ENCODE measurements at regions not wholly inside any gene's neighbourhood (a gene's known extent, or its start where the extent isn't known, plus 50 kb on each side); places are given as distances from the start of the nearest gene placed in this dataset.
"Not testable (repeated sequence)": the region's sequence is repeated elsewhere in the genome, so short reads cannot be mapped to it uniquely, and the experiment has no call there.

DNA sequence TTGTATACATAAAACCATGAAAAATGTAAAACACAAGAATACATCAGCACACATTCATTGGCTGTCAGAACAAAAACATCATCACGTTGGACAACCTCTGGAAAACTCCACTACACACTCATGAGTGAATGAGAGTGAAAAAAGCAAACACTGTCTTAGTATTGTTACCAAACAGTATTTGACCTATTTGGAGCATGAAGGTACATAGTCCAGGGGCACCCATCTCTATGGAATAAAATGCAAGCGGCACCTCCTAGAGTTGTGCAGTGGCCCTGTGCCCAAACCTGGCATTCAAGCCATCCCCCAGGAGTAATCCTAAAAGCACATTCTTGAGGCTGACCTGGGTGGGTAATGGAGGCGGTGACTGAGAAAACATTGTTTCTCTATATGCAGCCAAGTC, 67.0 kb upstream of the SOD1 start:
- Histone ChIP-seq H2AFZ (no peak overlapping the region), H3K4me3 (no peak overlapping the region), H3K27me3 (no peaks in the 10 kb centered on the region), H3K27ac (no peak overlapping the region), H3K4me2 (no peak overlapping the region), H3K9me2 (replicated peaks; ENCODE audit: insufficient read depth) (no peaks in the 10 kb centered on the region), H3K79me2 (no peaks in the 10 kb centered on the region), H3K9me3 (ENCODE audit: low read depth) (no peaks in the 10 kb centered on the region), H3K4me1 (ENCODE audit: insufficient read depth) (no peaks in the 10 kb centered on the region), H4K20me1 (ENCODE audit: insufficient read depth, poor library complexity, severe bottlenecking) (no peaks in the 10 kb centered on the region), H3K36me3 (replicated peaks; ENCODE audit: insufficient read depth, low read depth) (no peaks in the 10 kb centered on the region)
- TF ChIP-seq CTCF (IDR thresholded peaks at IDR 0.05; ENCODE audit: poor library complexity): no peak
- no peak for TF ChIP-seq EZH2phosphoT487 (IDR thresholded peaks at IDR 0.05; ENCODE audit: low read depth, severe bottlenecking, unreplicated experiment)
- no peak for TF ChIP-seq EZH2 (IDR thresholded peaks at IDR 0.05; ENCODE audit: borderline replicate concordance)
- no peak for DNase-seq (ENCODE audit: low spot score)
- WGBS (ENCODE audit: low lambda C conversion rate, missing lambda C conversion rate): 86% methylated on average over 3 of the region's 3 CpGs

- Histone ChIP-seq H2AFZ (no peak overlapping the region), H3K9me2 (replicated peaks; ENCODE audit: insufficient read depth) (no peaks in the 10 kb centered on the region), H3K27ac (no peak overlapping the region), H3K36me3 (replicated peaks; ENCODE audit: insufficient read depth, low read depth) (no peaks in the 10 kb centered on the region), H3K9me3 (ENCODE audit: low read depth) (no peaks in the 10 kb centered on the region), H3K4me1 (ENCODE audit: insufficient read depth) (no peaks in the 10 kb centered on the region), H4K20me1 (ENCODE audit: insufficient read depth, poor library complexity, severe bottlenecking) (no peaks in the 10 kb centered on the region), H3K79me2 (no peaks in the 10 kb centered on the region), H3K4me3 (no peak overlapping the region), H3K4me2 (no peak overlapping the region), H3K27me3 (no peaks in the 10 kb centered on the region)
- DNase-seq (ENCODE audit: low spot score): no peak
- TF ChIP-seq CTCF (IDR thresholded peaks at IDR 0.05; ENCODE audit: poor library complexity): no peak
- no peak for TF ChIP-seq EZH2 (IDR thresholded peaks at IDR 0.05; ENCODE audit: borderline replicate concordance)
- TF ChIP-seq EZH2phosphoT487 (IDR thresholded peaks at IDR 0.05; ENCODE audit: low read depth, severe bottlenecking, unreplicated experiment): no peak
- WGBS (ENCODE audit: low lambda C conversion rate, missing lambda C conversion rate): 88% methylated on average over 3 of the region's 3 CpGs
Observed at GRCh38 chr21:31589820-31590219, 69.7 kb upstream of the SOD1 start.

DNA sequence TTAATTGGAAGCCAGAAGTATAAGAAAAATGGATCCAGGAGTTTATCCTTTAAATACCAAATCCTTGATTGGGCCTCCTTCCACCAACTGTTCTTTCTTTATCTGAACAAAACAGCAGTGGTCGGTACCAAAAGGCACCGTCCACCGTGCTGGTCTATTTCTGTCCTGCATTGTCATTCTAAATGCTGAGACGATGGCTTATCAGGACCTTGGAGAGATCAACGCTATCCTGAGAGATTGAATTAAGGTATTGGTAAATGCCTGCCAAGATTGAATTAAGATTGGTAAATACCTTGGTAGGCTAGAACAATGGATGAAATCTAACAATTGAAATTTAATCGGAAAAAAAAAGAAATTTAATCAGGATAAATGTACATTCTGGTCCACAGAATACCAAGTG, 73.4 kb upstream of the SOD1 start:
- H3K36me3 ChIP-seq (replicated peaks; ENCODE audit: insufficient read depth, low read depth): no peaks in the 10 kb centered on the region
- no peaks in the 10 kb centered on the region for H3K4me1 ChIP-seq (ENCODE audit: insufficient read depth)
- no peaks in the 10 kb centered on the region for H4K20me1 ChIP-seq (ENCODE audit: insufficient read depth, poor library complexity, severe bottlenecking)
- H3K4me2 ChIP-seq: no peak overlapping the region
- H3K27me3 ChIP-seq: no peaks in the 10 kb centered on the region
- no peak for DNase-seq (ENCODE audit: low spot score)
- no peak overlapping the region for H3K4me3 ChIP-seq
- H3K9me2 ChIP-seq (replicated peaks; ENCODE audit: insufficient read depth): no peaks in the 10 kb centered on the region
- TF ChIP-seq EZH2 (IDR thresholded peaks at IDR 0.05; ENCODE audit: borderline replicate concordance) (no peak), CTCF (IDR thresholded peaks at IDR 0.05; ENCODE audit: poor library complexity) (no peak), EZH2phosphoT487 (IDR thresholded peaks at IDR 0.05; ENCODE audit: low read depth, severe bottlenecking, unreplicated experiment) (no peak)
- no peaks in the 10 kb centered on the region for H3K9me3 ChIP-seq (ENCODE audit: low read depth)
- no peak overlapping the region for H2AFZ ChIP-seq
- no peak overlapping the region for H3K27ac ChIP-seq
- no peaks in the 10 kb centered on the region for H3K79me2 ChIP-seq
- 54% methylated on average over 6 of the region's 6 CpGs for WGBS (ENCODE audit: low lambda C conversion rate, missing lambda C conversion rate)

- not testable (repeated sequence) for H3K4me1 ChIP-seq (ENCODE audit: insufficient read depth); H3K4me3 ChIP-seq; DNase-seq (ENCODE audit: low spot score); H3K9me3 ChIP-seq (ENCODE audit: low read depth); H2AFZ ChIP-seq; H3K27ac ChIP-seq; H3K36me3 ChIP-seq (replicated peaks; ENCODE audit: insufficient read depth, low read depth); H3K79me2 ChIP-seq; H3K27me3 ChIP-seq; H3K4me2 ChIP-seq; H3K9me2 ChIP-seq (replicated peaks; ENCODE audit: insufficient read depth); H4K20me1 ChIP-seq (ENCODE audit: insufficient read depth, poor library complexity, severe bottlenecking)
- WGBS (ENCODE audit: low lambda C conversion rate, missing lambda C conversion rate): 42% methylated on average over 9 of the region's 9 CpGs
Observed at GRCh38 chr21:31583937-31584336, 75.6 kb upstream of the SOD1 start.

All from hepatocyte (in vitro differentiated cells).